ENCODE measurements at regions not wholly inside any gene's neighbourhood (a gene's known extent, or its start where the extent isn't known, plus 50 kb on each side); places are given as distances from the start of the nearest gene placed in this dataset.
A peak's percentile ranks its signal among the peaks of the same experiment; 100 is the strongest.
"Not testable (repeated sequence)": the region's sequence is repeated elsewhere in the genome, so short reads cannot be mapped to it uniquely, and the experiment has no call there.

DNA sequence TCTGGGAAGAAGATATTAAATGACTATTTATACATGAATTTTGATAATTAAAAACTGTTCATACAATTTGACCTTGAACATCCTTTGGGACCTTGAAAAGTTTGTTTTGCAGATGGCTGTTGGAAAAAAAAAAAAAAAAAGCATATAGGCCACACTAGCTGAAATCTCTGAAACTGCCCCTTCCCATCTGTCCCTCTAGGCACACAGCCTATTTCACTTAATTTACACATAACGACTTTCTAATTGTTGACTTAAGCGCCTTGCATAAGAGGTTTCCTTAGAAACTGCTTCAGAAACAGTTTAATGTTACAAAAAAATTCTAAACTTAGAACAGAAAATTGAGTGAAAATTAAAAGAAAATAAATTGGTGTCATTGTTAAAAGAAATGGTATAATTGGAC, 131.0 kb downstream of the COX18 start:
- DNase-seq = no peak

DNA sequence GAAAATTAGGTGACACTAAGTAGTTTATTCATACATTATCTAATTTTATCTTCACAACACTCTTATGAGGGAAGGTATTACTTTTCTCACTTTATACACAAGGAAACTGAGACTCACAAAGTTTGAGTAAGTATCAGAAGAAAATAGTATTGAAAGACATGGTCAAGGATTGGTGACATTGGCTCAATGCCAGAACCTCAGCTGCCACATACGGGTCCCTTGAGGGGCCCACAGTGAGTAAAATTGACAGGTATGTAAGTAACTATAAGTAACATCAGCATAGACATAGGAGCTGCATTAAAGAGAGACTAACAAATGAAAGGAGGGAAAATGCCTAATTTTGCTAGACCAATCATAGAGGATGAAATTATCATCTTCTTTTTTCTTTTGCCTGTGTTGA, 134.1 kb downstream of the COX18 start:
- no peak for DNase-seq

DNA sequence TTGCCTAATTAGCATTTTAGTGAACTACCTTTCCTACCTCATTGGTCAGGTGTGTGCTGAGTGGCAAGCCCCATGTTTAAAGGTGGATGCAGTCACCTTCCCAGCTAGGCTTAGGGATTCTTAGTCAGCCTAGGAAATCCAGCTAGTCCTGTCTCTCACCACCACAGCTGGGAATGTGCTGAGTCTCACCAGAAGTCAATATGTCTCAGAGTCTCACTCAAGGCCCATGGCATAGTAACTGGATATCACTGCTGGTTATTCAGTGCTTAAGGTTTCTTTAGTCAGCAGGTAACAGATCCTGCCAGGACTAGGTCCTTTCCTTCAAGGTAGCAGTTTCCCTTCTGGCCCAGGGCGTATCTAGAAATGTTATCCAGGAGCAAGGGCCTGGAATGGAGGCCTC, 136.5 kb downstream of the COX18 start:
- DNase-seq = no peak

DNA sequence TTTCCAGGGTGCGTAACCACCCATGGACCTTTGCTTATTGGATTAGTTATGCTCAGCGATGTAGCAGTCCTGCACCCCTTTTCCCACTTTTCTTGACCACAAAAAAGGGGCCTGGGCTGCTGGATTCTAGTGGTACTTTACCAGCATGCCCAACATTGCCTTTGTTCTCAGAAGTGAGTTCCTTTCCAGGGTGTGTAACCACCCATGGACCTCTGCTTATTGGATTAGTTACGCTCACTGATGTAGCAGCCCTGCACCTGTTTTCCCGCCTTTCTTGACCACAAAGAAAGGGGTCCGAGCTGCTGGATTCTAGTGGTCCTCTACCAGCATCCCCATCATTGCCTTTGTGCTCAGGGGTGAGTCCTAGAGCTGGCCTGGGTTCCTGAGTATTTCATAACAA, 138.2 kb downstream of the COX18 start:
- DNase-seq = no peak

DNA sequence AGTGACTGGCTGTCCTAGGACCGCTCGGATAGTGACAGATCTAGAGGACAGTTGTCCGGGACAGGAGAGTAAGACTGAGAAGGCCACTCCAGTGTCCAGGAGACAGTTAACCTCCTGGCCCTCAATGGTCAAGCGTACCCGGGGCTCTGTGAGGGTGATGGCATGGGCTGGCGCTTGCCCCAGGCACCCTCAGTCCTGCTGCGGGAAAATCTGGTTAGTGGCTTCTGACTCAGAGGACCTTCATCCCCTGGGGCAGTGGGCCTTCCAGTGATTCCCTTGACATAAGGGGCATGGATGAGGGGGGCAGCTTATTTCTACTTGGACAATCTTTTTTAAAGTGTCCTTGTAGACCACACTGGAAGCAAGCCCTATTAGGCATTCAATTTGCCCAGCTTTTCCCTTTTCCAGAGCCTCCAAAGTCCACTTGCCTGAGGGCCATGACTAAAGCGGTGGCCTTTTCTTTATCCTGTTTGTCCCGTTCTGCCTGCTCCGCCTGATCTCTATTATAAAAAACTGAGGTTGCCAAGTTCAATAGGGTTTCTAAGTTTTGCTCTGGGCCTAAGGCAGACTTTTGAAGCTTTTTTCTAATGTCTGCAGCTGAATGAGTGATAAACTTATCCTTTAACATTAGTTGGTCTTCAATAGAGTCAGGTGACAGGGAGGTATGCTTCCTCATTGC, 139.8 kb downstream of the COX18 start:
- not testable (repeated sequence) for DNase-seq

DNA sequence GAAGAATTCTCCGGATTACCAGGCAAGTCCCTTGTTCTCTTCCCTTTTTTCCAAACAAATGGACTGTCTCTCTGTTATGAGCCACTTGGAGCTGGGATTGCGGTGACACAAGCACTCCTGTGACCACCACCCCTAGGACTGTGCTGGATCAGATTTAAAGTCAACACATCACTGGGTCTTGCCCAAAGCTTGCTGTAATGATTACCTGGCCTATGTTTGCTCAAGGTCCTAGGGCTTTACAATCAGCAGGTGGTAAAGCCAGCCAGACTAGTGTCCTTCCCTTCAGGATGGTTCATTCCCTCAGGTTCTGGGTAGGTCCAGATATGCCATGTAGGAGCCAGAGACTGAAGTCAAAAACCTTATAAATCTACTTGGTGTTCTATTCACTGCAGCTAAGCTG, 144.7 kb downstream of the COX18 start:
- DNase-seq = no peak

DNA sequence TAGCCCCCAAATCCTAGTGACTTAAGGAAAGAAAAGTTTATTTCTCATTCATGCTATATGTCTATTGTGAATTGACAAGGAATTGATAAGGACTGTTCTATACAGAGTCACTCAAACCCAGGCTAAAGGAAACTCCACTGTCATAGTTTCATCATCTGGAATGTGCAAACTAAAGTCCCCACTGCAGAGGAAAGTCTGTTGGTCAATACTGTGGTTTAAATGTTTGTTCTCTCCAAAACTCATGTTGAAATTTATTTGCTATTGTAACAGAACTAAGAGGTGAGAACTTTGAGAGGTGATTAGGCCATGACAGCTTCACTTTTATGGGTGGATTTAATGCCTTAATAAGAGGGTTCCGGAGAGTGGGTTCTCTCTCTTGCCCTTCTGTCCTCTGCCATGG, 149.6 kb downstream of the COX18 start:
- no peak for DNase-seq

DNA sequence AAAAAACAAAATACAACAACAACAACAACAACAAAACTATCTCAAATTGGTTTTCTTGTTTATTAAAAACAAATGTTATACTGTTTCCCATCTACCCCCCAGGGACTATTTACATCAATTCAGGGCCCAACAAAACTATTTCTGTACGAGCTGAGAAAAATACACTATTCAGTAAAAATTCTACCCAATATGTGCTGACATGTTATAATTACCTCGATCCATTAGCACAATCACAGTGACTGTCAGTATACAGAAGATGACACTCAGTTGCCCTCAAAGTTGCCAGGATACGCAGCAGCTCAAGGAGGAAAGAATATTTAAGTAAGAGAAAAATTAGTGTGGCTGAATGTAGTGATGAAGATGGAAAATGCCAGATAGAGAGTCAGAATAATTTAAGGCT, 150.1 kb downstream of the COX18 start:
- DNase-seq = no peak

DNA sequence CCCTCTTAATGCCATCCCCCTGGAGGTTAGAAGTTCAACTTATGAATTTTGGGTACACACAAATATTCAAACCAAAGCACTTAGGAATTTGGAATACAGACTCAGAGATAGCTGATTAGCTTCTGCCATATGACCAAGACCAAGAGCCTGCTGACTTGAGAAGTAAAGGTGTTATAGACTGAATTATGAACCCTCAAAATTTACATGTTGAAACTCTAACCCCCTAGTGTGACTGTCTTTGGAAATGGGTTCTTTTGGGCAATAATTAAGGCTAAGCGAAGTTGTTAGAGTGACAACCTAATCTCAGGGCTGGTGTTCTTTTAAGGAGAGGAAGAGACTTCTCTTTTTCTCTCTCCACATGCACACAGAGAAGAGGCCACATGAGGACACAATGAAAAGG, 151.2 kb downstream of the COX18 start:
- no peak for DNase-seq

DNA sequence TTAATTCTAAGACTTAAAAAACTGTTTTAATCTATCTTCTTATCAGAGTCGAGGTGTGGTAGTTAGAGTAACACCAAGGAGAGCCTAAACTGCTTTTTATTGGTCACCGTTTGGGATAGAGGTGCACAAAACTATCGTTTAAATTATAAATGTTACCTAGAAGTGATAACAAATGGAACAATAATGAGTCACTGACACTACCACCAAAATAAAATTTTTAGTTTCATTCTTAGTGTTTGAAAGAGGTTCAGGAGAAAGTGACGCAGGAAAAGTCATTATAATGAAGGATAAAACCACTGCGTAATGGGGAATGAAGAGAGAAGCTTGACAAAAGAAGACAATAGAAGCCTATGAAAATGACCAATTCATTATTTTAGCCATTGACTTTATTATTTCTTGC, 158.2 kb downstream of the COX18 start:
- DNase-seq = no peak

DNA sequence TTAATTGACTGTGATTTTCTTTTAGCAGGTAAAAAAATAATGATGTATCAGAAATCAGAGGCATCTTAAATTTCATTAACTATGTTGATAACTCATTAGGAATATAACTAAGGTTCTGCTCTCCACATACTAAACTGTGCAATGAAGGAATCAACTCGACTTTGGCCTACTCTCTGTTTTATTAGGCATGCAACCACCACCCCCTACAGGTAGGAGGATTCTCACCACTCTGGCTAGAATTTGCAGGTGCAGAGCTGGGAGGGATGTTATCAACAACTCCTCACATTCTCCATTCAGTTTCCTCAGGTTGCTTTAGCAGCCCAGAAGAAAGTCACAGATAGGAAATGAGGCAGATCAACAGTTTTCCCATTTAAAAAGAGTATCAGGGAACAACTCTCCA, 160.1 kb downstream of the COX18 start:
- no peak for DNase-seq

DNA sequence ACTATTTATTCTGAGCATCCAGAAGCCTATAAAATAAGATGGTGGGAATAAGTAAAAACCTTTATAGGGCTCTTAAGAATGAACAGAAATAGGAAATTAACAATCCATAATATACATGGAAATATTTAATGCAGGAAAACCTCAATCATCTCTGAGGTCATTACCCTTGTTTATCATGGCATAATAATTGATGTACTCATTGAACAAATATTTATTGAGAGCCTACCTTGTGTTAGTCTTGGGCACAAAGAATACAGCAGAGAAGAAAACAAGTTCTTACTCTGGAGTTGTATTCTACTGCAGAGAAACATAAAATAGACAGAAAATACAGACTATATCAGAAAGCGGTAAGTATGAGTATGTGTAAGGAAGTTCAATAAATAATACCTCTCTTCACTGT, 167.2 kb downstream of the COX18 start:
- DNase-seq = no peak

DNA sequence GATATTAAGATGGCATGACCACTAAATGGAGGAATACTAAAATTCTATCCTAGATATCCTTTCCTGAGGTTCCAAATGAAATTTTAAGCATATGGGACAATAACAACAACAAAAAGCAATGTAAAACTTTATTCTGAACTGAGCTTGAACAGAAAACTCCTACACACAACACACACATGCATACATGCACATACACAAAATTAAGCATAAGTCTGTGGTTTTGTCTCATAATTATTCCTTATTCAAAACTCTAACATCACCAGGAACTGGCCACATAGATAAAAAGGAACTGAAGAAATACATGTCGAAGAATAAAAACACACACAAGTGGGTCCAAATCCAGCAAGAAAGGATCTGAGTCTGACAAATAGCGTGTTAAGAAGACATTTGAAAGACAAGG, 168.0 kb downstream of the COX18 start:
- no peak for DNase-seq

DNA sequence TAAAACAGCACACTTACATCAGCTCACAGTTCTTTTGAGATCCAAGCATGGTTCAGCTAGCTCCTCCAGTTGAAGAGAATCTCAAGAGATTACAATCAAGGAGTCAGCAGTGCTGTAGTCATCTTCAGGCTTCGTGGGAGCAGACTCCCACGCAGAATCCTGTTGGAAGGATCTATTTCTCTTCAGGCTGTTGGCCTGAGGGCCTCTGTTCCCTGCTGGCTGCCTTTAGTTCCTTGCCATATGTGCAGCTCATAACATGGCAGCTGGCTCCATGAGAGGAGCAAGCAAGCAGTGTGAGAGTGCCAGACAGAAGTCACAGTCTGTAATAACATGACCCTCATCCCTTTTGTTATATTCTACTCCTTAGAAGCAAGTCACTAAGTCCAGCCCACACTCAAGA, 168.6 kb downstream of the COX18 start:
- no peak for DNase-seq

DNA sequence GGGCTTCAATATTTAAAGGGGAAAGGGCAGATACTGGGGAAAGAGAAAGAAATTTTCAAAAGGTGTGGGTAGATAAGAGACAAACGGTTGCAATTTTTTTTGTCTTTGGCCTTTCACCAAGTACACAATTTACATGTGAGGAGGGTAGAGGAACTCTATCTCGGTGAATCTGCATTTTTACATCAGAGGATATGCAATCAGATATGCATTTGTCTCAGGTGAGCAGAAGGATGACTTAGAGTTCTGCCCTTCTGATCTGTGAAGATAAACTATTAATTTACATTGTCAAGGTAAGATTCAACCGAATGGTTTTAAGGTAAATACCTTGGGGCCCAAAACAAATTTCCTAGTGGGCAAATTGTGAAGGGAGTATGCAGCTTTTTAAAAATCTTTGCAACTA, 169.9 kb downstream of the COX18 start:
- DNase-seq = no peak

DNA sequence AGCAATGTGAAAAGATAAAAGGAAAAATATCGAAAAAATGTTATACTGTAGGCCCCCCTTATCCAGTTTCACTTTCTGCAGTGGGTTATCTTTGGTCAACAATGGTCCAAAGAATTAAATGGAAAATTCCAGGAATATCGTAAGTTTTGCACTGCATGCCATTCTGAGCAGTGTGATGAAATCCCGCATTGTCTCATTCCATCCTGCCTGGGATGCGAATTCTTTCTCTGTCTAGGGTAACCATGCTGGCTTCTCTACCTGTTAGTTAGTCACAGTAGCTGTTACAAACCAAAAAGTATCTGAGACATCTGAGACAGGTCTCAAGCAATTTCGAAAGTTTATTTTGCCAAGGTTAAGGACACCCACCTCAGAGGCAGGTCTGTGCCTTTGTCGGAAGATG, 170.3 kb downstream of the COX18 start:
- DNase-seq = peak; percentile 6

DNA sequence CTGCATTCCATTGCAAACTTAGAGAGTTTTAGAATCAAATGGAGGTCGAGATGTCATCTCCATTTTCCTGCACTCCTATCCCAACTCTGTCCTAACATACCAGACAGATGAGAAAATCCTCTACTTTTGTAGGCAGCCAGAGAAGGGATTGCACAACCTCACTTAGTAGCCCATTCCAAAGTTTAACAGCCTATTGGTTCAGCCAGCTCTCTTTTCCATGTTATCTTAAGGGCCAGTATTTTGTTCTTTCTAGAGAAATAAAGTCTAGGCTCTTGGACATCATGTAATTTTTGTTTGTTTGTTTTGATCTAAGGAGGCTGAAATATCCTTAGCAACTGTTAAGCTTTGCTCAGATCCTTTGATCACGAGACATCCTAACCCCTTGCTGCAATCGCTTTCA, 173.0 kb downstream of the COX18 start:
- DNase-seq = peak; percentile 71

DNA sequence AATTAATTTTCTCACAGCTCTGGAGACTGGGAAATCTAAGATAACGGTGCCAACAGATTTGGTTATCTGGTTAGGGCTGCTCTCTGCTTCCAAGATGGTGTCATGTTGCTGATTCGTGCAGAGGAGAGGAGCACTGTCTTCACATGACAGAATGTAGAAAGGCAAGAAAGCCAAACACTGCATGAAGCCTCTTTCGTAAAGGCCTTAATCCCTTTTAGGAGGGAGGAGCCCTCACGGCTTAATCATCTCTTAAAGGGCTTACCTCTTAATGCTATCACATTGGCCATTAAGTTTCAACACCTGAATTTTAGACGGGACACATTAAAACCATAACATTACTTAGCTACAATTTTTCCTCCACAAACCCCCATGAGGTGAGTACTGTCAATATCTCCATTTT, 174.1 kb downstream of the COX18 start:
- DNase-seq = no peak

DNA sequence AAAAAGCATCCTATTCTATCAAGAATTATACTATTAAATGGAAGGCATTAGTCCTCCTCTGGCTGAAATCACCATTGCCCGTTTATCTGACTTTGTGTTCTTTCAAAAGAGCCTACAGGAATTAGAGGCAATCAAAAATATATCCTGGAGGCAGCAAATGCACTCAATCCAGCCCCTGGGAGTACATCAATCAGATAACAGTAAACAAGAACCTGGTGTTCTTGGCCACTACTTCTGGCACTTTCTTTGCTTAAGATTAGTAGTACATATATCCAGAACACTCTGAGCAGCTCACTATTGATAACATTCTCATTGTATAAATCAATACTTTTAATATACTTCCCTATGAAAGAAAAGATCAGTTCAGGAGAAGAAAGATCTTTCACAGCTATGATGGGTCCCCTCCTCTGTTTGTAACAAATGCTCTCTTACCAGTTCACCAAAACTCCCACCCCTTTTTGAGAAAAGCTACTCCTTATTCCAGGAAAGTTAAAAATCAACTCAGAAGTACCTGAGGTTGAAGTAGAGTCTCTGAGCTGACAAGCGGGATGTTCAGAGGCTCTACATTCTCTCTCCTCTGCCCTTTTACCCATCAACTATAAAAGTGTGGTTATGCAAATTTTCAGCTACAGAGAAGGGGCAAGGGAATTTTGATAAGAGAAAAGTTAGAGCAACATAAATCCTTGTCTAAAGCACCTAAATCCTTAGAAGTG, 176.0 kb downstream of the COX18 start:
- no peak for DNase-seq

DNA sequence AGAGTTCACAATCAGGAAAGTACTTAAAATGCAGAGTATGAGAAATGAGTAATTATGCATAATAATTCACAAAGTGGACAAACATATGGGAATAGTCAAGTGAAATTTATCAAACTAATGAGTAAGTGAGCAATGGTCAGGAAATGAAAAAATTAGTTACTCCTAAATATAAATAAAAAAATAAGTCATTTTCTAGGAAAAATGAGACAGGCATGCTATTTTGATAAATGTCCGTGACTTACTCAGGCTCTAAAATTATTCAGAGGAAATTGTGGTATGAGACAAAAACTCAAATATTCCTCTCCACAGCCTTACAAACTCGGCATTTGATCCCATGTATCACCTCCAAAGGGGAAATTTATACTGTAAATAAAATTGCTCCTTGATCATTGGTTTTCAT, 181.2 kb downstream of the COX18 start:
- no peak for DNase-seq

DNA sequence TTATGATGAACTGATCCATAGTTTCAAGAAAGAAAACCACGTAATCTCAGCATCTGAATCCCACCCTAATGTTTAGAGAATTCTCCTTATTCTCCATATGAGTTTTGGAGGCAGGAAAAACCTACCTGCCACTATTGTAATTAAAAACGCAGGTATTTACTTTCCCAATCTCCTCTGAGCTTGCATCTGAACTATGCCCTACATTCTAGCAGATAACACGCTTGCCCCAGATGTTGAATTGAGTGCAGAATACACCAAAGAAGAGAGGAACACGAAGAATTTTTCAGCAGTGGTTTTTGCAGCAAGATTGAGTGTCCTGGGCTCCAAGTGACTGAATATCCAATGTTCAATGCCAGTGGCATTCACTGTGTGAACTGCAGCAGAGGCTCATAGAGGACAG, 182.4 kb downstream of the COX18 start:
- DNase-seq = no peak

DNA sequence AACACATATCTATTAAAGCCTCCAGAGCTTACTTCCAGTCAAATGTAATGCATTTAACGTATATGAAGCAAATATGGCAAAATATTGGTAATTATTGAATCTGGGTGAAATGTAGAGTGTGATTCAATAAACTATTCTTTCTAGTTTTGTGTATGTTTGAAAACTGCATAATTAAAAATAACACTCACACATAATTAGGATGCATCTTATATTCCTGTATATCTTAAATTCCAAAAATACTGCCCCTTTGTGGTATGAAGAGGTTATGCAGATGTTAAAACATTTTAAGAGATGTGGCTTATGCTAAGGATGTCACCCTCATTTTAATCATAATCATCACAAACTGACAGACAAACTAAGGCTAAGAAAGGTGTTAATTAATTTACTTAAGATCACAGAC, 182.9 kb downstream of the COX18 start:
- peak; percentile 6 for DNase-seq

DNA sequence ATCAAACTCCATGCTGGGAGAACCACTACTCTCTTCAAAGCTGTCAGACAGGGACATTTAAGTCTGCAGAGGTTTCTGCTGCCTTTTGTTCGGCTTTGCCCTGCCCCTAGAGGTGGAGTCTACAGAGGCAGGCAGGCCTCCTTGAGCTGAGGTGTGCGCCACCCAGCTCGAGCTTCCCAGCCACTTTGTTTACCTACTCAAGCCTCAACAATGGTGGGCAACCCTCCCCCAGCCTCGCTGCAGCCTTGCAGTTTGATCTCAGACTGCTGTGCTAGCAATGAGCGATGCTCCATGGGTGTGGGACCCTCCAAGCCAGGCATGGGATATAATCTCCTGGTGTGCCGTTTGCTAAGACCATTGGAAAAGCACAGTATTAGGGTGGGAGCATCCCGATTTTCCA, 185.3 kb downstream of the COX18 start:
- not testable (repeated sequence) for DNase-seq

DNA sequence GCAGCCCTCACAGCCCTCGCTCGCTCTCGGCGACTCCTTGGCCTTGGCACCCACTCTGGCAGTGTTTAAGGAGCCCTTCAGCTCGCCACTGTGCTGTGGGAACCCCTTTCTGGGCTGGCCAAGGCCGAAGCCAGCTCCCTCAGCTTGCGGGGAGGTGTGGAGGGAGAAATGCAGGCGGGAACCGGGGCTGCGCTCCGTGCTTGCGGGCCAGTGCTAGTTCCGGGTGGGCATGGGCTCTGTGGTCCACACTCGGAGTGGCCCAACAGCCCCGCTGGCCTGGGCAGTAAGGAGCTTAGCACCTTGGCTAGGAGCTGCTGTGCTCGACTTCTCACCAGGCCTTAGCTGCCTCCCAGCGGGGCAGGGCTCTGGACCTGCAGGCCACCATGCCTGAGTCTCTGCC, 192.6 kb downstream of the COX18 start:
- no peak for DNase-seq

DNA sequence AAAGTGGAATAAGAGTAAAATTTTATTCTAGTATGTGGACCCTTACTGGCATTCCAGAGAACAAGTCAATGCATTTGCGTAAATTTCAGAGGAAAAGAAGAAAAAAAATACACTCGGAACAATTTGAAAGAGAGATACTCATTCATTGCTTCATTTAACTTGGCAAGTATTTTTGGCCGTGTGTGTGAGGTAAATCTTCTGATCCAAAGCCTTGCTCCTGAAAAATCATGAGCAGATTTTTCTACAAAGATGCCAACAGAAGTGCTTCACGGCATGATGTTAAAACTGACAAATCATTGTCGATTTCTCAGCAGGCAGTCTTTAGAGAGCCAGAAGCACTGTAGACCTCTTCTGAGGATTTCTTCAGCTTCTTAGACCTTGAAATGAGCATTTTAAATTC, 194.0 kb downstream of the COX18 start:
- no peak for DNase-seq
